Renal pelvis (tissue), 1 donor: ENCODE measurements at regions not wholly inside any gene's neighbourhood (a gene's known extent, or its start where the extent isn't known, plus 50 kb on each side); places are given as distances from the start of the nearest gene placed in this dataset.
"Not testable (repeated sequence)": the region's sequence is repeated elsewhere in the genome, so short reads cannot be mapped to it uniquely, and the experiment has no call there.

Experiments
- DNase-seq: peaks from one replicate; pipeline ENCODE4 v3.0.0-alpha.2; 2013

DNA sequence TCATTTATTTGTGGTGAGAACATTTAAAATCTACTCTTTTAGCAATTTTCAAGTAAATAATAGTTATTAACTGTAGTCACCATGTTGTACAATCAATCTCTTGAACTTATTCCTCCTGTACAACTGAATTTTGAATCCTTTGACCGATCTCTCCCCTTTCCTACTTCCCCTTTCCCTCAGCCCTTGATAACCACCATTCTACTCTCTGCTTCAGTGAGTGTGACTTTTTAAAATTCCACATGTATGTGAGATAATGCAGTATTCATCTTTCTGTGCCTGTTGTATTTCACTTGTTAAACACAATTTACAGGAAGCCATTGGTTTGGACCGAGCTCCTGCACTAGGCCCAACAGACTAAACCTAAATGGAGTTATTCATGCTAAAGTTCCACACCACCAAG lies 458.9 kb upstream of the PDE3A start:
- no peak for DNase-seq

DNA sequence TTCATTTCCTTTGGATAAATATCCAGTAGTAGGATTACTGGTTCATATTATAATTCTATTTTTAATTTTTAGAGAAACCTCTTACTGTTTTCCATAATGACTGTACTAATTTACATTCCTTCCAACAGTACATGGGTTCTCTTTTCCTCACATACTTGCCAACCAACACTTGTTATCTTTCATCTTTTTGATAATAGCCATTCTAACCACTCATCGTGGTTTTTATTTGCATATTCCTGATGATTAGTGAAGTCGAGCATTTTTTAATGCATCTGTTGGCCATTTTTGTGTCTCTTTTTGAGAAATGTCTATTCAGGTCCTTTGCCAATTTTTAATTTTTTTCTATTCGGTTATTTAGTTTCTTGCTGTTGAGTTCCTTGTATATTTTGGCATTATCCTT lies 457.7 kb upstream of the PDE3A start:
- no peak for DNase-seq

DNA sequence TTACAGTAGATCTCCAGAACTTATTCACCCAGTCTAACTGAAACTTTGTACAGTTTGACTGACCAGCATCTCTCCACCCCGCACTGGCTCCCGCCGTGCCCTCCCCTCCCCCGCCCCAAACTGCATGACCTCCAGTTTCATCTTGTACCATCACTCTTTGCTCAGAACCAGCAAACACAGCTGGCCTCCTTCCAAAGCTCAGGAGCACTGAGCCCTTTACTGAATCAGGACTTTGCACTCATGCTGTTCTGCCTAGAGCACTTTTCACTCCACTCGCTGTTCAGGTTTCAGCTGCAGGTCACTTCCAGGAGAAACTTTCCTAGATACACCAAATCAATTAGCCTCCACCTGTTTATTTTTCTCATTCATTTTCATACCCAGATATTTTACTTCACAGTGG lies 455.3 kb upstream of the PDE3A start:
- no peak for DNase-seq

DNA sequence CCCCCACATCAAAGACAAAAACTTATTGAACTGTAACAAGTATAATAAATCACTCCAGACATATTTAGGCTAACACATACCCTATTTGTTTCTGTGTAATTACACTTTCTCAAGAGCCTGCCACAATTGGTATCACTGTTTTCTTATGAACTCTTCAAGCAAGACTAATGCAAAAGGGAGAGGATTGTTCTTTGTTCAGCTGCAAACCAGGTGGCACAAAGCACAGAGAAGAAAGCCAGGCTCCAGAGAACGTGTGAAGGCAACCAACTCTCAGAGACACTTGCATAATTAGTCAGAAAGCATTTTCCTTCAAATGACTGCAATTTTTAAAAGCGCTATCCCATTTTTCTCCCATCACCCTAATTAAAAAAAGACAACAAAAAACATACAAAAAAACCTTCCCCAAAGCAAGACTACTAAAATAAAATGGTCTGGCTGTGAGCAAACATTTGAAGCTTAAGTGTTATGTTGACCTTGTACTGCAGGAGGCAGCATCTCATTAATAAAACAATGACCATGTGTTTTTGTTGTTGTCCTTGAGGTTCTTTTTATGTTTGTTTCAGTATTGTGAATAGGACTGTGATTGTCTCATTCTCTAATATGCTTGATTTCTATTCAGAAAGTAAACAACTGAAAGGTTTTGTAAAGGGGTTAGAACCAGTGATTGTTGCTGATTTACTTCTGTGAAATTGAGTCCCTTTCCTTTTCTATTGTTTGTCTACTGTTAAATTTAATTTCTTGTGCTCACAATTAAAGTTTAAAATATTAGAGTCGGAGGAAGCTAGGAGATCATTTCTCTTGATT lies 452.7 kb upstream of the PDE3A start:
- DNase-seq, result peak; percentile 64

DNA sequence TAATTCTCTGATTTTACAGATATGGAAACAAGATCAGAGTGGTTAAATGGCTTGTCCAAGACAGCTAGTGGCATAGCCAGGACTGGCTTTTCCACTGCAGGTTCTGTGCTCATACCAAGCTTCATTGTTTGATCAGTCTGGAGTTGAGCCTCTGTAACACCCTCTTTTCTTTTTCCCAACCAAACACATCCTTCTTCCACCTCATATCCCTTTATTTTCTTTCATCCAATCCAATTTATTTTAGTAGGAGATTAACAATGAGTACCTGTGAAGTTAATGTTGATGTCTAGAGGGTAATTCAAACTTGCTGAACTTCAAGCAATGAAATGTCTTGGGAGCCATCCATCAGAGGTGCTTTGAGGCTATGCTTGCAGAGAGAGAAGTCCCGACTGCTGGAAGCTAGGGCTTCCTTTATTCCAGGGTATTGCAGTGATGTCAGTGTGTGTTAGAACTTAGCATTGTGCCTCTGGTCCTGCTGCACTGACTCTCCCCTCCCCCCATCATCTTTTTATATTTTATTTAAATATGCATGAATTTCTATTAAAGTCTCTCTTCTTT lies 452.1 kb upstream of the PDE3A start:
- DNase-seq, result no peak

DNA sequence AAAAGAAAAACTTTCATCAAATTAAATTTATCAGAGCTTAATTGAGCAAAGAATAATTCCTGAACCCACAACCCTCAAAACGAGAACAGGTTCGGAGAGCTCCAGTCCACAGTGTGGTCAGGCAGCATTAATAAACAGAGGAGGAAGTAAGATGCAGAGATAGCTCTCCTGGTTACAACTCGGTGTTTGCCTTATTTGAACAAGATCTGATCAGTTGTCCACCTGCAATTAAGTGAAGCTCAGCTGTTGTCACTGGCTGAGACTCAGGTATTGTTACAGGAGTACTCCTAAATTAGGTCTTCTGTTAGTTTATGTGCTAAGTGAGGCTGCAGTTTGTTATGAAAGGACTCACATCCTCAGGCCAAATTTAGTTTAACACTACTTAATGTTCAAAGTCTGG lies 451.4 kb upstream of the PDE3A start:
- DNase-seq, result no peak

DNA sequence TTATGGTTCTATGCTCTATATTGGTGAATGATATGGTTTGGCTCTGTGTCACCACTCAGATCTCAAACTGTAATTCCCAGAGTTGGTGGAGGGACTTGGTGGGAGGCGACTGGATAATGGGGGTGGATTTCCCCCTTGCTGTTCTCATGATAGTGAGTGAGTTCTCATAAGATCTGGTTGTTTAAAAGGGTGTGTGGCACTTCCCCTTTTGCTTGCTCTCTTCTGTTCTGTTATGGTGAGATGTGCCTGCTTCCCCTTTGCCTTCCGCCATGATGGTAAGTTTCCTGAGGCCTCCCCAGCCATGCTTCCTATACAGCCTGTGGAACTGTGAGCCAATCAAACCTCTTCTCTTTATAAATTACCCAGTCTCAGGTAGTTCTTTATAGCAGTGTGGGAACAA lies 446.6 kb upstream of the PDE3A start:
- DNase-seq, result not testable (repeated sequence)

DNA sequence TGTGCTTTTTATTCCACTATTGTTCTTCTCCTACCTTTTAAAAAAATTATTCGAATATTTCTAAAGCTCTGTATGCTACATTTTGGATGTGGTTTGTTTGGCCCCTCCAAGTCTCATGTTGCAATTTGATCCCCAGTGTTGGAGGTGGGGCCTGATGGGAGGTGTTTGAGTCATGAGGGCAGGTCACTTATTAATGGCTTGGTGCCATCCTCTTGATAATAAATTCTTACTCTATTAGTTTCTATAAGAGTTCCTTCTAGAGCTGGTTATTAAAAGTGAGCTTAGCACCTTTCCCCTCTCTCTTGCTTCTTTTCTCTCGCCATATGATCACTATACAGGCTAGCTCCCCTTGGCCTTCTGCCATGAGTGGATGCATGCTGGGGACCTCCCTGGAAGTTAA lies 445.6 kb upstream of the PDE3A start:
- DNase-seq, result no peak

DNA sequence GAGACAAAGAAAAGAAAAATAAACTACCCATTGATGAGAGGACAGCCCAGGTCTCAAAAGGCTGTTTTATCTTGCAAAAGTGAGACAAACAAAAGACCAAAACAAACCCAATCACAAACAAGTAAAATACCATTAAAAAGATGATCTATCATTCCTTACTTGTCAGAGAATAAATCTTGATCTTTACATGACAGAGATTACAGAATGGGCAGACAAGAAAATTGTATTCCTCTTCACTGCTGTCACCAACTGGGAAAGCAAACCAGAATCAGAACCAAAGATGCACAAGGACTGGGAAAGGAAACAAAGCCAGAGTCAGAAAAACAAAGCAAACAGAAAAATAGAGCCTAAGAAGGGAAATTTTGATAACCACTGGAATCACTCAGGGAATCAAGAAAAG lies 444.0 kb upstream of the PDE3A start:
- DNase-seq, result no peak

DNA sequence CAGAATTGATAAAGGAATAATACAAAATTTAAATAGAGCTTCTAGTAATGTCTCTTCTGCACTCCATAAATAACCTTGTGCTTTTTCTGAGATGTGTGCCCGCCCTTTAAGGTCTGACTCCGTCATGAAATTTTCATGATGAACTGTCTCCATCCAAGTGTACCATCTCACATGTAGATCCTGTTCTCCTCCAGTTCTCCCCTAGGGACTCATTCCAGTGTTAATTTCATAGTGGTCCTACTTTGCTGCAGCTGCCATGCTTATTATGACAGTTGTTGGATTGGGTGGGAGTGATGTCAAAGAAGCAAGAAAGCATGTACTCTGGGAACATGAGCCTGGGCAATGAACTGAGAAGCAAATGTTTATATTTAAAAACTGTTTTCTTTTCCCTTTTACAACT lies 442.5 kb upstream of the PDE3A start:
- peak; percentile 22 for DNase-seq

DNA sequence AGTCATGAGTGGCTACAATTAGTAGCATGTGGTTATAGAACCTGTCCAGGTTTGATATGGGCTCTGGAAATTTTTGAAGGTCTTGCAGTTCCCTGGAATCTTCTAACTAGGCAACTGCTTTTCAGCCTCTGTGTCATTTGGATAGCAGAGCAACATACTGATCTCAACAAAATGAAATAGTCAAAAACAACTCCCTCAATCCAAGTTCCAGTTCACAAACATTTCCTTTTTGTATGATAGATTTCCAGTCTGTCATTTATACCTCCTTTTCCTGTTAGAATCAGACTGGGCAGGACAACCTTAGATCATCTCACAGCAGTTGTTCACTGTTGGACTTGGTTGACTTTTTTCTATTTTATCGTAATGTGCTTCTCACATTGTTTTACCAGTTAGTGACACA lies 442.1 kb upstream of the PDE3A start:
- DNase-seq, result no peak

DNA sequence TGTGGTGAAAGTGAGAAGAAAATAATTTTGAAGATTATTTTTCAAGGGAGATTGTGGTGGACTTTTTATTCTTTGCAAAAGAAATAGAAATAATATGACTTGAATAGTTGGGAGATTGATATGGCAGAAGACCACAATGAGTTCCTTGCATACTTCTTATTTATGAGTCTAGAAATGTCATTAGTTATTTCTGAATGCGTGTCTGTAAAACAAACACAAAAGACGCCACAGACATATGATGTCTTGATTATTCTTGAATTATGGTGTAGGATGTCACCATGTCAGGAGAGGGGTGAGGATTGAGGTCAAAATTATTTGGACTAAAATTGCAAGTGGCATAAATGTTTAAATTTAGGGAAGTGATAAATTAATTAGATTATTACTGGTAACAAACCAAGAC lies 440.7 kb upstream of the PDE3A start:
- DNase-seq, result no peak

DNA sequence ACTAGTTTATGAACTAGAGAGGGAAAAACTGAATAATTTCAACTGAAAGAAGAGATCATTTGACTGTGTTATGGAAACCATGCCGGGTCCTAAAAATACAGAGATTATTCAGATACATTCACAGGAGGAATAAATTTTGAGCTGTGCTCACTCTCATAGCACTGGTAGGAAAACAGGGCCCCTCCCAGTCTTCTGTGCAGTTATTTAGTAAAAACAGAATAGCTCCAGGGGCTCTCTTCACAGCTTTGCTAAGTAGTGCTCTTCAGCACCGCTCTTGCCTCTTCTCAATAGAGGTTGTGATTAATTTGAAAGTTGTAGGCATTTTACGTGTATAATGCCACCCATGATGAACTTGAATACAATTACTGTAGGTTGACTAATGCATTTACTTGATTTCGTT lies 435.9 kb upstream of the PDE3A start:
- no peak for DNase-seq

DNA sequence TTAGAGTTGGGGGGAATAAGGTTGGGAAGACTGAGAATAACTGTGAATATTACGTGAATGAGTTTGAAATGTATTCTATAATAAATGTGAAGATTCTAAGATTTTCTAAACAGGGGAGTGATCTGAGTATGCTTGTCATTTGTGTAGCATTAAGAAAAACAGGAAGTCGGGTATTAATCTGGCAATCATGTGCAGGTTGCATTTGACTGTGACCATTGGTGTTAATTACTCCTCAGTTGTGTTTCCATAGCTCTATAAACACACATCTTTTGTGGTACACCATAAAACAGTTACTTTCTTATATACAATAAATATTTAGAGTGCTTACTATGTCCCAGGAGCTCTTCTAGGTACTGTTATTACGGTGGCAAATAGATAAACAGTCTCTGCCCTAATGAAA lies 434.4 kb upstream of the PDE3A start:
- DNase-seq, result no peak

DNA sequence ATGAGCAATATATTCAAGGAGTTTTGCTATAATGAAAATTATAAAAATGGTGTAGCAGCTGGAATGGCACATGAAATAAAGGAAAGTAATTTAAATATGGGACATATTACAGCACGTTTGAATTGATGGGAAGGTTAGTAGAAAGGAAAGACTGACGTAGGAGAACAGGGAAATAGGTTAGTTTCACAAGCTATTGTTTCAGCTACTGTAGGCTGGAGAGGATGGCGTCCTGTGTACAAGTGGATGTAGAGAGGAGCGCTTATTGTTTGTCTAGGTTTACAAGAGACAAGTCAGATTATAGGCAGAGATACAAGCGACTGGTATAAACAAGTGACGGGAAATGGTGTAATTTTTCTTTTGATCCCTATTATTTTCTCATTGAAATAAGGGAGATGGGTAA lies 431.2 kb upstream of the PDE3A start:
- DNase-seq, result no peak

DNA sequence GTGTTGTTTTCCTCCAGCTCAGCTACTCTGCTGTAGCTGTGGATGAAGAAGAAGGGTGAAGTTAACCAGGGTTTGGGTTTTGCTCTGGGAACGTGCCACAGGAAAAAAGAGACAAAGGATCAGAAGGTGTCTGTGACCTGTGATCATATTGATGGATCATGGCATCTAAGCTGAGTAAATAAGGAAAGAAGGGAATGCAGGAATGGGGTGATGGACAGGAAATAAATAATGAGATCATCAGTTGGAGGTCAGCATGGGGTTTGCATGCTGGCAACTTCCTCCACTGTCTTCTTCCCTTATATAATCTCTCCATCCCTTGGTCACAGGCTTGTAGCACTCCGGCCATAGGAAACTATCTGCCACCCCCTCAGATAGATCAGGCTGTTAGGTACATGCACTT lies 430.3 kb upstream of the PDE3A start:
- DNase-seq, result no peak

DNA sequence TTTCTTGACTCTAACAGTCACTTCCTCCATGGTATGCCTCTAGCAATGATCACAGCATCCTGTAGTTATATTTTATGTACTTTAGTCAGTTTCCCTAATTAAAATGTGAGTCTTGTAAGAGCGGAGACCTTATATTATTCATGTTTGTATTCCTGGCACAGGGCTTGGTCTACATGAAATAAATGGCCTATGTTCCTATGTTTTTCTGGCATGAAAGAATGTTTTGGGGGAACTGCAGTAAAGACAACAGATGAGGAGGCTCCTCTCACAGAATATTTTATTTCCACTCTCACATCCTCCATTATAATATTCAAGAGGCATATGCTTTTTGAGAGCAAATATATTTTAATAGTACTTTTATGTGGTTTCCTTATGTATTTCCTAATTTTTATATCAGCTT lies 429.8 kb upstream of the PDE3A start:
- no peak for DNase-seq

DNA sequence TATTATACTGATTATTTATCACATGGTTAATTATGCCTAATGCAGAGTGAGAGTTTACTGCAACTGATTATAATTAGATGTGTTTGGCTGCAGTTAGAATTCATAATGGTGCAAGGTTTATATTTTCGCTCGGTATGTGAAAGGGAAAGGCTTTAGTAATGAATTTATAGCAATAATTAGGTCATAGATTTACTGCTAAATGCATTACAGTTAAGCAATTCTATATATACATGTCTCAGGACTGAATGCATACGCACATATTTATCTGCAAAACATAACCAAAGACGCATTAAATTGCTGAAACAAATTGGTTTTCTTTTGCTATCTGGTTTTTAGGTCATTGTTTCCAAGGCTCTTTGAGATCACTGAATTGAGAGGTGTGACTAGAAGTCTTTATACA lies 428.1 kb upstream of the PDE3A start:
- DNase-seq, result no peak

DNA sequence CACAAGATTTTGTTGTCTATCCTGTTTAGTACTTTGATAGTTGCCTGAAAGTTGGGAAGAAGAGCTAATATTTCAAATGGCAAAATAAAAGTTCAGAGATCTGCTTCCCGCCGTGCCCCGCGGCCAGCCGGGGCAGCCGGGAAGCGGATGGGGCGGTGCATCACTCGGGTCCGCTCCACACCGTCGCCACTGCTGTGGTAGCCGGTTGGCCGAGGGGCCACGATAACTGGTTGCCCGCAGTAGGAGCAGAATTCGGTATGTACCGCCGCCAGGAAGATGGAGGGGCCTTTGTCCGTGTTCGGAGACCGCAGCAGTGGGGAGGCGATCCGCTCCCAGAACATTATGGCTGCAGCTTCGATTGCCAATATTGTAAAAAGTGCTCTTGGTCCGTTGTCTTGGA lies 427.2 kb upstream of the PDE3A start:
- no peak for DNase-seq

DNA sequence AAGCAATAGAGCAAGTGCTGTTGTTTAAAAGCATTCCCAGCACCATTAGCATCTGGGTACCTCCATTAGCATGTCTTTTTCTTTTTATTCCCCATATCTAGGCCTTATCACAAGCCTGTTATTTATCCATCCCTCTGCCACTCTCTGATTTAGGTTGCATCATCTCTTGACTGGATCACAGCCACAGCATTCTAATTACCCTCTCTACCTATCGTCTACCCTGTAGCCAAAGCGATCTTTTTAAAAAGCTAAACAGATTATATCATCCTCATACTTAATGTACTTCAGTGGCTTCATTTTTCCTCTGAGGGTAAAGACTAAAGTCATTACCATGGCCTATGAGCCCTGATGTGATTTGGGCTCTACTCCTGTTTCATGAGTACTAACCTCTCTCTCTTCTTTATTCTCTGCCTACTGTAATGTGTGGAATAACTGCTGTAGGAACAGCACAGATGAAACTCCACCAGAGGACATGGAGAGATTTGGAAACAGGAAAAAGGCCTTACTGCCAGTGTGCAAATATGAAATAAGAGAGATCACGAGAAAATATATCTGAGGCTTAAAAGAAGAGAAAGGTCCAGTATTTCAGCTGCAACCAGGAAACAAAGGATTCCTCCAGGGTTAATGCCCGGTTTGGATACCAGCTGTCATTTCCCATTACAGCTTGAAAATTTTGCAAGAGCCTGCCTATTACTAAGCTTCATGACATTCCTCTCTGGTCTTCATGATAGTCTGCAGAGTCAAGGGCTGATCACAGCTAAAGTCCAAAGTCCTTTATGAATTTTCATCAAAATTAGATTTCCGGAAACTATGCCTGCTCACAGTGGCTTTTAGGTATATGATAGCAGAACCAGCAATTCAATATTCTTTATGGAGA lies 422.5 kb upstream of the PDE3A start:
- no peak for DNase-seq

DNA sequence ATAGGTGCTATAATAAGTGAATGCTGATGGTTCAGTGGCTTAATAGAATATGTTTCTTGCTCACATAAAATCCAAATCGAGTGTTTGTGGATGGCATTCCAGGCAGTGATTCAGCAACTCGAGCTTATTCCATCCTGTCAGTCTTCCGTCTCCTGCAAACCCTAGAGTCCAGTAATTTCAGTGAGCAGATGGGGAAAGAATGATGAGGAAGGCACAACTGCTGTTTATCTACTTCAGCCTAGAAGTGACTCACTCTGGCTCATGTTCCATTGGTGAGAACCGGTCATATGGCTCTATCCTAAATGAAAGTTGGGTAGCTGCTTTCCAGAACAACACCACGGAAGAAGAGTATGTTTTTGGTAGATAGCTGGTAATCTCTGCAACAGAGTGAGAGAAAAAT lies 421.8 kb upstream of the PDE3A start:
- no peak for DNase-seq

DNA sequence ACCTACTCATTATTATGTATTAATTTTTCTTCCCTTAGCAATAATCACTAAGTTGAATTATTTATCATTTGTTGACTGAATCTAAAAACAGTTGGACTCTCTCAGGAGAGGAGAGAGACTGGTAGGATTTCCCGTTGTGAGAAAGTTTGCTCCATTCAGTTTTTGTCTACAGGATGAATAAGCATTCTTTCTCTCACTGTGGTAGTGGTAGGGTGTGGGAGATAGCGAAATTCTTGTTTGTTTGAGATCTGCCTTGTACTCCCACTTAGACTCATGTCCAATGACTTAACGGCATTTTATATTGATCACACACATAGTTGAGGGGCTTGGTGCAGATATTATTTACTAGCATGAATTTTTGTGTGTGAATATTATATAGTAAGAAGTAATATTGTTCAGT lies 421.0 kb upstream of the PDE3A start:
- DNase-seq, result no peak

DNA sequence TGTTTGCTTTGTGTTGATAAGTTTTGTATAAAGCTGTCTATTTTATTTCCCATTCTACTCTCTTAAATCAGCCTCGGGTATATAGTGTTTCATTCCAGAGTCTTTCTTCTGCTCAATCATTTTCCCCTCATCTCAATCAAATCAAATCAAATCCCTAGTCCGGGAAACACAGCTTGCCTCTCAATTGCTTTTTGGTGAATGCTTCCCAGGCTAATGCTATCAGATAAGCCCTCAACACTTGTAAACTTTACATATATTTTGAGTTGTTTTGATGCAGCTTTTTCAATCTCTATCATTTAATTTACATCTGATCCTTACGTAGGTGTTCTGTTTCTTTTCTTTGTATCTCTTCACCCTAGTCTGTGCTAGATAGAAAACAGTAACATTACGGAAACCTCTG lies 416.7 kb upstream of the PDE3A start:
- DNase-seq, result no peak
